ENCODE measurements at regions not wholly inside any gene's neighbourhood (a gene's known extent, or its start where the extent isn't known, plus 50 kb on each side); places are given as distances from the start of the nearest gene placed in this dataset.

- peak; percentile 20 for TF ChIP-seq CTCF (IDR thresholded peaks at IDR 0.05)
- intact Hi-C loops (cut with DNase I), result no loop called here
- no peaks in the 10 kb centered on the region for H3K4me1 ChIP-seq
- no peak overlapping the region for H3K27ac ChIP-seq
- no peaks in the 10 kb centered on the region for H3K36me3 ChIP-seq
- no peak for DNase-seq
- H3K9ac ChIP-seq (ENCODE audit: low read depth in 2 of 2, low read length in 2 of 2), result no peak overlapping the region
- no peaks in the 10 kb centered on the region for H3K27me3 ChIP-seq
- no peak overlapping the region for H3K4me3 ChIP-seq
- no peaks in the 10 kb centered on the region for H3K9me3 ChIP-seq
Measured at GRCh38 chr19:31548941-31549340, 199.7 kb upstream of the TSHZ3 start.

- H3K4me3 ChIP-seq, result no peak overlapping the region
- intact Hi-C loops (cut with DNase I), result no loop called here
- H3K36me3 ChIP-seq, result no peaks in the 10 kb centered on the region
- DNase-seq, result no peak
- TF ChIP-seq CTCF (IDR thresholded peaks at IDR 0.05), result no peak
- H3K27ac ChIP-seq, result no peak overlapping the region
- H3K9me3 ChIP-seq, result no peaks in the 10 kb centered on the region
- H3K27me3 ChIP-seq, result no peaks in the 10 kb centered on the region
- H3K9ac ChIP-seq (ENCODE audit: low read depth in 2 of 2, low read length in 2 of 2), result peak overlapping the region in 1 of 2 donors; percentile 19
- H3K4me1 ChIP-seq, result no peaks in the 10 kb centered on the region
Measured at GRCh38 chr19:31553112-31553845, 204.0 kb upstream of the TSHZ3 start.

GRCh38 chr19:31553846-31554215 is 204.6 kb upstream of the TSHZ3 start:
- Histone ChIP-seq H3K9ac (ENCODE audit: low read depth in 2 of 2, low read length in 2 of 2) (no peak overlapping the region), H3K4me1 (no peaks in the 10 kb centered on the region), H3K4me3 (no peak overlapping the region), H3K27ac (peak overlapping the region; percentile 17), H3K27me3 (no peaks in the 10 kb centered on the region), H3K36me3 (no peaks in the 10 kb centered on the region), H3K9me3 (no peaks in the 10 kb centered on the region)
- intact Hi-C loops (cut with DNase I), result no loop called here
- no peak for DNase-seq
- TF ChIP-seq CTCF (IDR thresholded peaks at IDR 0.05), result no peak

- Histone ChIP-seq H3K4me1 (no peaks in the 10 kb centered on the region), H3K27ac (peak overlapping the region; percentile 17), H3K27me3 (no peaks in the 10 kb centered on the region), H3K4me3 (no peak overlapping the region), H3K9me3 (no peaks in the 10 kb centered on the region), H3K36me3 (no peaks in the 10 kb centered on the region), H3K9ac (ENCODE audit: low read depth in 2 of 2, low read length in 2 of 2) (no peak overlapping the region)
- DNase-seq, result no peak
- intact Hi-C loops (cut with DNase I), result no loop called here
- TF ChIP-seq CTCF (IDR thresholded peaks at IDR 0.05), result no peak
Measured at GRCh38 chr19:31554360-31554759, 205.1 kb upstream of the TSHZ3 start.

GRCh38 chr19:31555634-31556215 is 206.5 kb upstream of the TSHZ3 start:
- no peaks in the 10 kb centered on the region for H3K9me3 ChIP-seq
- no peaks in the 10 kb centered on the region for H3K27me3 ChIP-seq
- H3K9ac ChIP-seq (ENCODE audit: low read depth in 2 of 2, low read length in 2 of 2), result no peak overlapping the region
- intact Hi-C loops (cut with DNase I), result no loop called here
- no peak for TF ChIP-seq CTCF (IDR thresholded peaks at IDR 0.05)
- no peak overlapping the region for H3K4me3 ChIP-seq
- H3K36me3 ChIP-seq, result no peaks in the 10 kb centered on the region
- H3K4me1 ChIP-seq, result no peaks in the 10 kb centered on the region
- H3K27ac ChIP-seq, result no peak overlapping the region
- DNase-seq, result no peak
